Testis (tissue), 2 donors: ENCODE measurements at regions not wholly inside any gene's neighbourhood (a gene's known extent, or its start where the extent isn't known, plus 50 kb on each side); places are given as distances from the start of the nearest gene placed in this dataset.

Experiments used
- DNase-seq: peaks from one replicate; pipeline ENCODE4 v3.0.0-alpha.2; 2019
- H3K27ac ChIP-seq, 2 donors: fragments of 200-600 bp; sonication (generic); one replicate each; pipeline ENCODE4 v1.5.1; 2019
- H3K27me3 ChIP-seq: fragments of 200-600 bp; sonication (generic); one replicate; pipeline ENCODE4 v1.5.1; 2019
- H3K36me3 ChIP-seq: fragments of 200-600 bp; sonication (generic); one replicate; pipeline ENCODE4 v1.5.1; 2017; ENCODE audit warnings: low read depth; ENCODE audit errors: missing control alignments
- H3K4me1 ChIP-seq: fragments of 200-600 bp; sonication (generic); one replicate; pipeline ENCODE4 v1.5.1; 2019
- H3K4me3 ChIP-seq, 2 donors: fragments of 200-600 bp; sonication (generic); one replicate each; pipeline ENCODE4 v1.5.1; 2017 to 2019
- H3K9me3 ChIP-seq: fragments of 200-600 bp; sonication (generic); one replicate; pipeline ENCODE4 v1.5.1; 2017
- POLR2A ChIP-seq: fragments of 450-650 bp; IDR thresholded peaks from one replicate; pipeline ENCODE4 v1.6.1; 2017; ENCODE audit warnings: antibody characterized with exemption, mild to moderate bottlenecking, moderate library complexity
- WGBS, 2 donors: methylation state at CpG; one replicate each; pipeline ENCODE4 v1.1.5; 2018; 5-methylcytosine and 5-hydroxymethylcytosine counted together
- intact Hi-C: fragments of 100-400 bp; cut with DNase I; formaldehyde crosslinking; loops from one replicate; pipeline ENCODE4 v1.15.1; 2023; ENCODE audit warnings: low total_unique reads
- TF ChIP-seq, protein P1 (sequence below), 3 experiments: fragments of 450-650 bp in 2 of 3; fragments of 200-600 bp in 1 of 3; sonication (generic) in 1 of 3; IDR thresholded peaks; one replicate each; pipeline ENCODE4 v1.5.1; 2016 to 2019; ENCODE audit warnings: antibody characterized with exemption in 3 of 3, mild to moderate bottlenecking in 2 of 3, moderate library complexity in 1 of 3

DNA sequence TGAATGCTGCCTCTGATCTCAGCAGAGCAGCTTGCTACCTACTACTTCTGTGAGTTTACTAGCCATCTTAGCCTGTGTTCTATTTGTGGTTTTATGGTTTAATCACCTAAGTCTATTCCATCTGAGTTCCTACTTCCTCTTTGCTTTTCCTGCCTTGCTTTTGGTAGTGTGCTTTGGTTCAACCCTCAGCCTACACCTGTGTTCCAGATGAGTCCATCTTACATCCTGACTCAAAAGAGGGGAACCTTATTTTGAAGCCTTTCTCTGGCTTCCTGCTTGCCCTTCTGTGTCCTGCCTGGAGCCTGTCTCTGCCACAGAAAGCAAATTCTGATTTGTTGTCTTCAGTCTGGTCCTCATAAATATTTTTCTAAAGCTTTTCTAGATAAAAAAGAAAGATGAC is 530.3 kb upstream of the MEX3C start:
- no peaks in the 10 kb centered on the region for H3K9me3 ChIP-seq
- DNase-seq = no peak
- no peak overlapping the region for H3K27ac ChIP-seq
- intact Hi-C loops = no loop called here
- H3K4me1 ChIP-seq = no peaks in the 10 kb centered on the region
- H3K27me3 ChIP-seq = no peaks in the 10 kb centered on the region
- no peak overlapping the region for H3K4me3 ChIP-seq
- TF ChIP-seq POLR2A = no peak
- TF ChIP-seq, protein P1, sequence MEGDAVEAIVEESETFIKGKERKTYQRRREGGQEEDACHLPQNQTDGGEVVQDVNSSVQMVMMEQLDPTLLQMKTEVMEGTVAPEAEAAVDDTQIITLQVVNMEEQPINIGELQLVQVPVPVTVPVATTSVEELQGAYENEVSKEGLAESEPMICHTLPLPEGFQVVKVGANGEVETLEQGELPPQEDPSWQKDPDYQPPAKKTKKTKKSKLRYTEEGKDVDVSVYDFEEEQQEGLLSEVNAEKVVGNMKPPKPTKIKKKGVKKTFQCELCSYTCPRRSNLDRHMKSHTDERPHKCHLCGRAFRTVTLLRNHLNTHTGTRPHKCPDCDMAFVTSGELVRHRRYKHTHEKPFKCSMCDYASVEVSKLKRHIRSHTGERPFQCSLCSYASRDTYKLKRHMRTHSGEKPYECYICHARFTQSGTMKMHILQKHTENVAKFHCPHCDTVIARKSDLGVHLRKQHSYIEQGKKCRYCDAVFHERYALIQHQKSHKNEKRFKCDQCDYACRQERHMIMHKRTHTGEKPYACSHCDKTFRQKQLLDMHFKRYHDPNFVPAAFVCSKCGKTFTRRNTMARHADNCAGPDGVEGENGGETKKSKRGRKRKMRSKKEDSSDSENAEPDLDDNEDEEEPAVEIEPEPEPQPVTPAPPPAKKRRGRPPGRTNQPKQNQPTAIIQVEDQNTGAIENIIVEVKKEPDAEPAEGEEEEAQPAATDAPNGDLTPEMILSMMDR (IDR thresholded peaks at IDR 0.05) = no peak
- H3K36me3 ChIP-seq = no peaks in the 10 kb centered on the region

GRCh38 chr18:51731070-51731469 is 533.6 kb upstream of the MEX3C start:
- TF ChIP-seq, protein P1 (IDR thresholded peaks at IDR 0.05) = no peak
- TF ChIP-seq POLR2A = no peak
- Histone ChIP-seq H3K36me3 (no peaks in the 10 kb centered on the region), H3K9me3 (no peaks in the 10 kb centered on the region), H3K27ac (no peak overlapping the region), H3K27me3 (no peaks in the 10 kb centered on the region), H3K4me3 (no peak overlapping the region), H3K4me1 (no peaks in the 10 kb centered on the region)
- DNase-seq = no peak
- intact Hi-C loops = no loop called here
- 78 to 93% methylated on average over 4 of the region's 4 CpGs for WGBS, 2 donors

DNA sequence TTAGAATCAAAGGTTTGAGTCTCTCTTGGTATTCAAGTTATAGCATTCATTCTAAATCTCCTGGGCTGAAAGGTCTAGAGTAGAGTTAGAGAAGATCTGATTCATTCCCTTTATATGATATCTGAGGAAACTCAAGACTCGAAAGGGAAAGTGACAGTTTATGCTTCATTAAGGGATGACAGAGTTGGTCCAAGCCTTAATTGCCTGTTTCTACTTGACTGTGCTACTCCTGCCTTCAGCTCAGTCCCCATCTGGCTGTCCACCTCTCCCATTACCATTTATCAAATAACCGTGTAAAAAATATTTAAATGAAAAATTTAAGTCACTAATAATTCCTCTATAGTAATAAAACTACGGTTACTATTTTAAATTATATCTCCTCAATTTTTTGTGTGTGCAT is 537.1 kb upstream of the MEX3C start:
- no peak for DNase-seq
- 75 to 76% methylated on average over 3 of the region's 3 CpGs for WGBS, 2 donors
- no peaks in the 10 kb centered on the region for H3K27me3 ChIP-seq
- no peaks in the 10 kb centered on the region for H3K36me3 ChIP-seq
- H3K4me3 ChIP-seq = no peak overlapping the region
- H3K4me1 ChIP-seq = no peaks in the 10 kb centered on the region
- no peak overlapping the region for H3K27ac ChIP-seq
- intact Hi-C loops = no loop called here
- TF ChIP-seq POLR2A = no peak
- TF ChIP-seq, protein P1 (IDR thresholded peaks at IDR 0.05) = no peak
- H3K9me3 ChIP-seq = no peaks in the 10 kb centered on the region

DNA sequence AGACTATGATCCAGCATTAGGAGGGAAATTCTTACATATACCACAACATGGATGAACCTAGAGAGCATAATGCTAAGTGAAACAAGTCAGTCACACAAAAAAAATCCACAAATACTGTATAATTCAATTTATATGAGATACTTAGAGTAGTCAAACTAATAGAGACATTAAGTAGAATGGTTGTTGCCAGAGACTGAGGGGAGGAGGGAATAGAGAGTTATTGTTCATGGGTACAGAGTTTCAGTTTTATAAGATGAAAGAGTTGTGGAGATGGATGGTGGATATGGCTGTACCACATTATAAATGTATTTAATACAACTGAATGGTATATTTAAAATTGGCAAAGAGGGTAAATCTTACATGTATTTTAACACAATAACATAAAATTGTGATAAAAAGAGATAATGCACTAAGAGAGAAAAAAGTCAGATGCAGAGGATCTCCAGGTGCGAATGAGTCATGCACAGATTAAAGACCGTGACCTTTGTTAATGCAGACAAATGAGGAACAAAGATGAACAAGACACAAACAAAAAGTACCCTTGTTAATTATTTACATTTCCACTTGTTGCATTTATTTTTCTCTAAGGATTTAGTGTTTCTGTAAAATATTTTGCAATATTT is 541.7 kb upstream of the MEX3C start:
- intact Hi-C loops = no loop called here
- no peak for TF ChIP-seq POLR2A
- TF ChIP-seq, protein P1 (IDR thresholded peaks at IDR 0.05) = no peak
- Histone ChIP-seq H3K4me3 (no peak overlapping the region), H3K27ac (no peak overlapping the region), H3K27me3 (no peaks in the 10 kb centered on the region), H3K4me1 (no peaks in the 10 kb centered on the region), H3K36me3 (no peaks in the 10 kb centered on the region), H3K9me3 (no peaks in the 10 kb centered on the region)
- DNase-seq = no peak
- 87 to 90% methylated on average over 2 of the region's 2 CpGs for WGBS, 2 donors

DNA sequence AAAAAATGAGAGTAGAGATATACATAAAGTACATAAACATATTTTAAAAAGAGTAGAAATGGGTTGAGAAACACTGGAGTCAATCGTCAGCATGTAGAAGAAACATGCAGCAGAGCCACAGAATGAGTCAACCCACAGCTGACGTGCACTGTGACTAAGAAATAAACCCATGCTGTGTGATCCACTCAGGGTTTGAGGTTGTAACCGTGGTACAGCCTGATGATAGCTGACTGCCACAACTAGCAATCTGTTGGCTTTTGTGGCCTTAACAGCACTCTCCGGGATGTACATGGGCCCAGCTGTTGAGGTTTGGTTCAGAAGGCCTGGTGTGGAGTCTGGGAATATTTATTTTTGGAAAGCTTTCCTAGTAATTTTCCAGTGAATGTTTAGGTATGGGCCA is 554.4 kb upstream of the MEX3C start:
- Histone ChIP-seq H3K27ac (no peak overlapping the region), H3K27me3 (no peaks in the 10 kb centered on the region), H3K4me1 (no peaks in the 10 kb centered on the region), H3K4me3 (no peak overlapping the region), H3K9me3 (no peaks in the 10 kb centered on the region), H3K36me3 (no peaks in the 10 kb centered on the region)
- intact Hi-C loops = no loop called here
- no peak for TF ChIP-seq POLR2A
- TF ChIP-seq, protein P1 (IDR thresholded peaks at IDR 0.05) = no peak
- WGBS, 2 donors = 72 to 93% methylated on average over 4 of the region's 4 CpGs
- no peak for DNase-seq
